Inflammatory macrophage (primary cell): ENCODE measurements at regions not wholly inside any gene's neighbourhood (a gene's known extent, or its start where the extent isn't known, plus 50 kb on each side); places are given as distances from the start of the nearest gene placed in this dataset.

Source experiments
- DNase-seq, 2 donors: peaks; one replicate each; pipeline ENCODE4 v3.0.0-alpha.2; 2020 to 2022

DNA sequence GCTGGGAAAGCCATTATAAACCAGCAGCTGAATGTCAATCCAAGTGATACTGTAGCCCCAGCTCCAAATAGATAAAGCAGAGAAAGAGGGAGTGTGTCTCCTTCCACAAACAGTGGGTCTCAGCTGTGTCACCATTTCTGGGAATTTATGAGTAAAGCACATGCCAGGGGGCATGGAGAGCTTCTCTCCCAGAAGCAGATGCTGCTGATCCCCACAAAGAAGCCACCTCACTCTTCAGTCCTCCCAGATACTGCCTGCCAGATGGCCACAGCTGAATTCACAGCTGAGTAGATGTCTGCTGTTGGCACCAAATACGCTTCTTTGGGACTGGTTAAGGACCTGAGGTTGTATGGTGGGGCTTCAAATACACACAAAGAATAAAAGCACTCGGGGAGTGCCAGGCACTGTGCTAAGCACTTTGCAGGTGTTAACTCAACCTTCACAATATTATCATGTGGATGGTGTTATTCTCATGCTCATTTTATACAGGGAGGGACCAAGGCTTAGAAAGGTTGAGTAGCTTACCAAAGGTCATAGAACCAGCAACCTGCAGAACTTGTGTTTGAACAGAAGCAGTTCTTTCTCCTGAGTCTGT is 298.3 kb downstream of the CDH11 start:
- DNase-seq: no peak

- no peak for DNase-seq
Measured at GRCh38 chr16:64809876-64810629, 311.8 kb downstream of the CDH11 start.

DNA sequence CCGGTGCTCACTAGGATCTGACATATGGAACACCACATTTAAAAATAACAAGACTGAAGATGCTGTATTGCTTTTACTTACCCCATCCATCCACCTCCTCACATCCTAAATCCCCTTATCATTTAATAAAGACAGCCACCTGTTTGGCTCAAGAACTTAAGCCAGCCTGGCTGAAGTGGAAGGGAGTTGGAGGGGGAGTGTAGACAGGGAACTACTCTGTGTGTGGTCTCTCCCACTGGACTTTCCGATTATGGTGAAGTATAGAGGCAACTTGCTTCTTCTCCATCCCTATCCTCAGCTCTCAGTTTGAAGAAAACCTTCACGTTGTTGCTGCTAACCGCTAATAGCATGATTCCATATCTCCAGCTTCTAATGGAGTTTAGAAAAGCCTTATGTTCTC is 313.4 kb downstream of the CDH11 start:
- DNase-seq: no peak

DNA sequence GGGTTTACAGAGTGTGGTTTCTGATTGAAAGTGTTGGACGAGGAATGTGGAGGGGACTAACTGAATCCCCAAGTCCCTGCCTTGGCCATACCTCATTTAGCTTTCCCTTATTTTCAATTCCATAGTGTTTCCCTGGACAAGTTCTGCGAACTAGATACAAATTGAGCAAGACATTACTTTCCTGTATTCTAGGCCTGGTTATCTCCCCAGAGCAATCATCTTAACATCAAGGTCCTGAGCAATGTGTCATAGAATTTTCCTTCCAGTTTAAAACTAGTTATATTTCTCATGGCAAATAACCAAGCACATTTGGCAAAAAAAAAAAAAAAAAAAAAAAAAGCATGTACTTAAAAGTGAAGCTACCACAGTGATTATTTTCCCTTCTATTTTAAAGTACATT is 330.1 kb downstream of the CDH11 start:
- DNase-seq: no peak

DNA sequence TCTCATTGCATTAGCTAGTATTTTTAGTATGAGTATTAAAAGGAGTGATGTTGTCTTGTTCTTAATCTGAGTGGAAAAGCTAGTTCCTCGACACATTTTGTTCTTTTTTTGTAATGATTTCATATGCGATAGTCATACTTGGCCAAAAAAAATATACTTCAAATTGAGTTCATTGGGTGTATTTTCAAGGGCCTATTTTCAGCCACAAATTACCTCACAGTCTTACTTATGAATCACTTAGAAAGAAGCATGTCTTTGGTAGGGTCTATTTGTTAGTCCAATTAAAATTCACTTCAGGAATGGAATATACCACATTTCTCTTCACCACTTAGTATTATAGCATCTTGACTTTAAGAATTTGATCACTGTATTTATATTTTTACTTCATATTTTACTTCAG is 337.2 kb downstream of the CDH11 start:
- DNase-seq: no peak

- DNase-seq: no peak
Measured at GRCh38 chr16:64782484-64782883, 339.4 kb downstream of the CDH11 start.

DNA sequence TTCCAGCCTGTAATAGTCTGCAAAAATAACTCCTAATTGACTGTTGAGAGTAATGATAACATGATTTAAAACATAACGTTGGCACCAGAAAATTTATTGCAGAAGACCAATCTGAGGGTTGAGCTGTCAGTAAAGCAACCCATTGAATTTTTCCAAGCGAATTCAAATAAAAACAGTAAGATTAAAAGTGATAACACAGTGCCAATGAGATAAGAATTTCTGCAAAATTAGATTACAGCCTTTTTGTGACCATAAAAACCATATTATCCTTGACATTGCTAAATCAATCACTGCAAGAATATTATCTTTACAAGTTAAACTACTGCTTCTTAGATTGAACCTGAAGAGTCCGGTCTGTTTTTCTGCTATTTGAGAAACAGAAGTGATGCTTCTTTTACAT is 341.4 kb downstream of the CDH11 start:
- no peak for DNase-seq

- DNase-seq: no peak
Measured at GRCh38 chr16:64778777-64779176, 343.1 kb downstream of the CDH11 start.

DNA sequence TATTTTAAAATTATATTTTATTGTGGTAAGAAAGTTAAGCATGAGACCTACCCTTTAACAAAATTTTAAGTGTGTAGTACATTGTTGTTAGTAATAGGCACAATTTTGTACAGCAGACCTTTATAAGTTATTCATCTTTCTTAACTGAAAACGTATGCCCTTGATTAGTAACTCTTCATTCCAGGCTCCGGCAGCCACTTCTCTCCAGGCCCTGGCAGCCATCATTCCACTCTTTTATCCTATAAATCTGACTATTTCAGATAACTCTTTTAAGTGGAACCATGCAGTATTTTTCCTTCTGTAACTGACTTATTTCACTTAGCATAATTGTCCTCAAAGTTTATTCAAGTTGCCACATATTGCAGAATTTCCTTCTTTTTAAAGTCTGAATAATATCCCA is 348.2 kb downstream of the CDH11 start:
- no peak for DNase-seq

- no peak for DNase-seq
Measured at GRCh38 chr16:64773184-64773583, 348.7 kb downstream of the CDH11 start.

GRCh38 chr16:64771273-64771672 is 350.6 kb downstream of the CDH11 start:
- DNase-seq: no peak

- DNase-seq: no peak
Measured at GRCh38 chr16:64762211-64762610, 359.7 kb downstream of the CDH11 start.

DNA sequence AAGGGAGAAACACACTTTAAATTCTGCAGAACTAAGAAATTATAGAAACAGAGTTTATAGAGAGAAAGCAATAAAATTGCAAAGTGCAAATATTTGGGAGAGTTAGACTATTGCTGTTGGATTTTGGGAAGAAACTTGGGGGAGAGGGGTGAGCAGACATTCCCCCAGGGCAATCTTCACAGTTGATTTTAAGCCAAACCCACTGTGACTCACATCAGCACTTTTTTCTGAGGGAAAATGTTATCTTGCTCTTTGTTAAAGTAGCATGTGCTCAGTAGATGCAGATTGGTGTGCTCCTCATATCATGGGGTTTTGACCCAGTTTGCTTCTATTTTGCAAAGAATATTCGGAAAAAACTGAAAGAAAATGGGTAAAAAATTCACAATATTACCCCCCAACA is 367.6 kb downstream of the CDH11 start:
- no peak for DNase-seq

DNA sequence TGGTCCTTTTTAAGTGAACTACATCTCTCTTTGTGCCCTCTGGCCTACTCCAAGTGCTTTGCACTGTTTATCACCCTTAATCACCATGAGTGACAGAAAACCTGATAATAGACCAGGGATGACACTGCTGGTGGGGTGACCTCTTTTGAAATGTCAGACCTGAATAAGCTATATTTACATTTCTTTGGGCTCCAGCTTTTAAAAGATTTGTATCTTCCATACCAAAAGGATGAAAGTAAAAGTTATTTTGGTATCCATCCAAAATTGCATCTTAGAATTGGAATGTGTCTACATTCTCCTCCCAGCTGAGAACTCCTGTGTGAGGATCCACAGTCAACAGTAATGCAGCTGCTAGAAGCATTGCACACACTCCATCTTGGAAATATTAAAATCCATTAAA is 370.0 kb downstream of the CDH11 start:
- no peak for DNase-seq

- DNase-seq: no peak
Measured at GRCh38 chr16:64749346-64749745, 372.5 kb downstream of the CDH11 start.

- no peak for DNase-seq
Measured at GRCh38 chr16:64745258-64745930, 376.5 kb downstream of the CDH11 start.

- no peak for DNase-seq
Measured at GRCh38 chr16:64742455-64743223, 379.2 kb downstream of the CDH11 start.

- no peak for DNase-seq
Measured at GRCh38 chr16:64740261-64740660, 381.6 kb downstream of the CDH11 start.

DNA sequence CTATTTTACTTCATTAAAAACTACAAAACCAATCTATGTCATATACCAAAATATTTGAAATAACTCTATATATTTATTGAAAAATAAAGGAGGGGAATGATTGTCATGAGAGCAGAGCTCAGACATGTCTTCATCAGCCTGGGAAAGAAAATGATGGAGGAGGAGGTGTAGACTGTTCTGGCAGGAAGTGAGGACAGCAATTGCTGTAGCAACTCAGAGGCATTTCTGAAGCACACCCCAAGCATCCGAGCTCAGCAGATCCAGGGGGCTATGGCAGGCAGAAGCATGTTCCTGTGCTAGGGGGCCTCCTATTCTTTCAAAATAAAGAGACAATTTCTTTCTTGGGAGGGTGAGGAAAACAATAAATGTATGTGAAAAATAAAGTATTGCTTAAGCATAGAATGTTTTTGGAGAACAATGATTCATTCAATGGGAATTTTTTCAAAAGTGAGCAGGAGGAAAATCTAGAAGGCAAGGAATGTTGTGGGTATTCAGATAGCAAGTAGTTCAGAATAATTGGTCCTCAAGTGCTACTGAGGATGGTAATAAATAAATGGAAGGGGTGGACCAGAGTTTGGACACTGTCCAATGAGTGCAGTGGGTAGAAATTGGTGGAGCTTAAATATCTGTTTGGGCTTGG is 383.4 kb downstream of the CDH11 start:
- no peak for DNase-seq

DNA sequence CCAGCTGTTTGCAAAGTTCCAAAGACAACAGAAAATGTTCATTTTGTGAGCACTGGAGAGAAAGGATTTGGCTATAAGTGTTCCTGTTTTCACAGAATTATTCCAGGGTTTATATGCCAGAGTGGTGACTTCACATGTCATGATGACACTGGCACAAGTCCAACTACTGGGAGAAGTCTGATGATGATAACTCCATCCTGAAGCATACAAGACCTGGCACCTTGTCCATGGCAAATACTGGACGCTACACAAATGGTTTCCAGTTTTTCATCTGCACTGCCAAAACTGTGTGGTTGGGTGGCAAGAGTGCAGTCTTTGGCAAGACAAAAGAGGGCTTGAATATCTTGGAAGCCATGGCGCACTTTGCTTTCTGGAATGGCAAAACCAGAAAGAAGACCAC is 385.0 kb downstream of the CDH11 start:
- no peak for DNase-seq

GRCh38 chr16:64731891-64732290 is 390.0 kb downstream of the CDH11 start:
- DNase-seq: no peak

- DNase-seq: no peak
Measured at GRCh38 chr16:64730261-64730660, 391.6 kb downstream of the CDH11 start.

GRCh38 chr16:64724339-64724738 is 397.5 kb downstream of the CDH11 start:
- no peak for DNase-seq
